Left kidney (tissue), 1 donor: ENCODE measurements at regions not wholly inside any gene's neighbourhood (a gene's known extent, or its start where the extent isn't known, plus 50 kb on each side); places are given as distances from the start of the nearest gene placed in this dataset.
A peak's percentile ranks its signal among the peaks of the same experiment; 100 is the strongest.

Experiments
- DNase-seq: peaks from one replicate; pipeline ENCODE4 v3.0.0-alpha.2; 2013

DNA sequence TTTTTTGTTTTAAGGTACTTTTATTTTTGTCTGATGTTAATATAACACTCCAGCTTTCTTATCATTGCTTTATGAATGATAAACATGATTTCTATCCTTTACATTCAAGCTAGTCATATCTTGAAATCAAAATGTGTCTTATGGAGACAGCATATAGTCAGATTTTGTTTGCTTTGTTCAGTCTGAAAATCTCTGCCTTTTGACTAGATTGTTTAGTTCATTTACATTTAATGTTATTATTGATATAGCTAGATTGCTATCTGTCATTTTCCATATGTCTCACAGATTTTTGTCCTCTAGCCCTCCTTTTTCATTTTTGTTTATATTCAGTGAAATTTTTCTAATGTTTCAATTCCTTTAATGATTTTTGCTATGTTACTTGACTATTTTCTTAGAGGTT is 332.8 kb downstream of the SMOC2 start:
- no peak for DNase-seq

DNA sequence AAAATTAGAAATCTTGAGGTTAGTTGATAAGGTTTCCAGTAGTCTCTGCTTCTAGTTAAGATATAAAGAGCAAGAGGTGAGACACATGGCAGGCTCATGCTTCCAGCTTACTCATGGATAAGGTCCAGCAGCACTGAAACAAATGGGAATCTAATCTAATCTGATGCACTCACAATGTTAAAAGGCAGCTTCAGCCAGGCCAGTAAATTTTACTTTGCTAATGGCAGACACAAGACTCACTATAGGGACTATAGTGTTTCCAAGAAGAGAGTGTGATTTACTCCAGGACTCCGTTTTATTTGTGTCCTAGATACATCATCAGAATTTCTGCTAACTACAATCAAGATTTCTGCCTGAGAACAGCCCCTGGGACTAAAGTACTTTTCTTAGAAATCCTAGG is 324.8 kb downstream of the SMOC2 start:
- no peak for DNase-seq

- peak; percentile 28 for DNase-seq
These were observed 315.1 kb downstream of the SMOC2 start for GRCh38 chr6:168756009-168756634.

DNA sequence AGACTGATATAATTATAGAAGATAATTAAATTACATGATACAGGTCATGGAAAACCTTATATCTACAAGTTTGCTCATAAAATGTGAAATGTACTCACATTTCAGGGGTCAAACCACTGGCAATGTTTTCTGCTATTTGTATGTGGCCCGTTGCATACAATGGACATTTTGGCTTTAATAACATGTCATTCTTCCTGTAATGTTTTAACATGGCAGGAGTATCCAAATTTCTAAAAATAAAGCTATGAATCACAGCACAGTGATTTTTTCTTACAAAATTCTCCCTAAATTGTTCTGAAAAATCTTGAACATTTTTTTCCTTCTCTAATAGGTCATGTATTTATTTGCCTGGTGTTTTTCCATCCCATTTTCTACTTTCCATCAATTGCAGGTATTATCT is 305.7 kb downstream of the SMOC2 start:
- DNase-seq = no peak

- no peak for DNase-seq
These were observed 305.0 kb downstream of the SMOC2 start for GRCh38 chr6:168746013-168746412.

DNA sequence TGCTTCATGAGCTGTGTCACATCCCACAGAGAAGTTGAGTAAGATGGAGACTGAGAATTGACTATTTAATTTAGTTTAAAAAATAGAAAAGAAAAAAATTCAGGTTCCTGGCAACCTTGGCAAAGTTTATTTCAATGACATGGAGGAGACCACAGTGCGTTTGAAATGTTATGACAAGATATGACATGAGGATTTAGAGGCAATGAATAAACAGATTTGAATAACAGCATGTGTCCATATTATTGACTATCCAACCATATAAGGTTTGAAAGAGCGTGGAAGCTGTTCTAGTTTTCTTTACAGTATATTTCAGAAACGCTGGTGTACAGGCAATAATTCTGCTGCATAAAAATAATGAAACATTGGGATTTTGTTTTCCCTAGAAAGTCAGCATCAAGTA is 303.9 kb downstream of the SMOC2 start:
- no peak for DNase-seq

DNA sequence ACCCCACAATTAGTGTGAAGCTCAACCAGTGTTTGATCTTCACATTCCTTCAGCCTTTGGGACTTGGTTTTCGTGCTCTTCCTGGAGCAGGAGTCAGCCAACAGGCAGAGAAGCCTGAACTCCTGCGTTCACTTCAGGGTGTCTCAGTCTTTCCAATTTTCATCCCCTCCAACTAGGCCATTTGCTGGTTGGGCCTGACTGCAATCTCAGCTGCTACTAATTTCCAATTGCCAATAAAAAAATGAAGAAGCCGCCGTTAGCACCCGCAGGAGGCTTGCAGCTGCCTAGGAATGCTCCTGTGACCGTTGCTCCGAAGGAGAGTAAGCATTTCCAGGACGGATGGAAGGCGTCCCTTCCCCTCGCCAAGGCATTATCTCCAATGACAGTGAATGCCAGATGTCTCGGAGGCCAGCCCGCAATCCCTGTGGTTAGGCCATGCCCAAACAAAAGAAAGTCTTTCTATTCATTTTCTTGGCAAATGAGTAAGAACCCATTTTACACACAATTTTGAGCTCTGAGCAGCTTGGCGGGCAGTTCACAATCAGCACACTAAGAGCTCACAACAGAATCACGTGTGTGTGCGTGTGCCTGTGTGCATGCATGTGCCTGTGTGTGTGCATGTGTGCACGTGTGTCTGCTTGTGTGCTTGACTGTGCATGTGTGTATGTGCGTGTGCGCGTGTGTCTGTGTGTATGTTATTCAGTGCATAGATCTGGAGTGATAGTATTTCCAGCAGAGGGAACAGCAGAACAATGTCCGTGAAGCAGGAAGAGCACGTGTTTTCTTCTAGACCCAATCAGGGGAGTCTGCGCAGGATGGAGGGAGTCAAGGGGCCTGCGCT is 301.2 kb downstream of the SMOC2 start:
- no peak for DNase-seq

GRCh38 chr6:168741305-168741704 is 300.3 kb downstream of the SMOC2 start:
- DNase-seq = no peak

DNA sequence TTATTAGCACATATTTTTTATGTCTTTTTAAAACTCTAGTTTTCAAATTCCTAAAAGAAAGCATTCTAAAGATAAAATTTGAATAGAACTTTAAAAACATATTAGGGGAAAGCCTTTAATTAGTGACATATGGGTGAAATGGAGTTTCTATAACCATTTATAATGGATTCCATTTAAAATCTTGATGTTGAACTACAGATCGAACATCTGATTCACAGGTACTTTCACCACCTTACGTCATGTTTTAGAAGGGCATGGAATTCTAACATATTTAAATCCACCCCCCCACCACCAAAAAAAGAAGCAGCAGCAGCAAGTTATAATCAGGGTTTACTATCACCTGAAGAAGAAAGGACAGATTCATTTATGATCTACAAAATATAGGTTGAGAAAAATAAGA is 298.4 kb downstream of the SMOC2 start:
- no peak for DNase-seq

- no peak for DNase-seq
These were observed 296.5 kb downstream of the SMOC2 start for GRCh38 chr6:168737481-168737880.

DNA sequence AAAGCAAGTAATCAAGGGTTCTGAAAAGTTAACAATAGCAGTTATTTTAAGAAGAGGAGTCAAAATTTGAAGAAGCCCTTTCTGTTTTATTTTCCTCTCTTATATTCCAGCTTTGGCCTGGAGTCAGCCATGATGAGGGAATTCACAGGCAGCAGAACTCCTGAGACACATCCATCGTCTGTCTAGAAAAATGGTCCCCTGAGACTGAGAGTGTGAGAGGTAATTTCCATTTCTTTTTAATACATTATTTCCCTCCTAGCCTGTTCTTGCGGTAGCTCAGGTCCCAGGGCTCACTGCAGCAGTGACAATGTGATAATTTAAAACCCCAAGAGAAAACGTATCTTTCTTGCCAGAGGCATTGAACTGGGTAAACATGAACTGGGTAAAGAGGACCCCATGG is 296.0 kb downstream of the SMOC2 start:
- no peak for DNase-seq

- DNase-seq = no peak
These were observed 295.1 kb downstream of the SMOC2 start for GRCh38 chr6:168736039-168736438.

DNA sequence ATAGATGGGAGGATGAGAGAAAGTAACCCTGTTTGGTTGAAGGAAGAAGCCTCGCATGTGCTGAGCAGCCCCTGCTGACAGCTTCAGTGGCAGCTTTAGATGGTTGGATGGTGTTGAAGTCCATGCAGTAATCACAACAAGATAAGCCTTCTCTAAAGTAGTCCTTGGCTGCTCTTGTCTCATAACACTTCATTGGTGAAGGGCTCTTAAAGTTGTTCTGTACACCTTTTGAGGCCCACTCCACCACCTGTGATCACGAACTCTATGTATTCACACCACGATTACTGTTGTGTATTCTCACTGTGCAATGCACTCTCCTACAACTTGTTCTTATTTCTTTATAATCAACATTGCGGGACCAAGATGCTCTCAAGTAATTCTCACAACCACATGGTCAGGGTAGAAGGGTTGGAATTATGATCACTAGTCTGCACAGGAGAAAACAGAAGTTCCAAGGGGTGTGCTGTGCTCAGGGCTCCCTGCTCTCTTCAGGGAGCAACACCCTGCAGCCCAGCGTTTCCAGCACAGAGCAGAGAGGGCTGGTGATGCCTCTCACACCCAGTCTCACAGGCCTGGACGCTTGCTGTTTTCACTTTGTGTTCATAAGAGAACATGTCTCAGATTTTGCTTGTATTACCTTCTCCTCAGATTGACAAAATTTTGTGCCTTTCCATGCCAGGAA is 294.4 kb downstream of the SMOC2 start:
- DNase-seq = no peak

- no peak for DNase-seq
These were observed 293.5 kb downstream of the SMOC2 start for GRCh38 chr6:168734523-168734922.

- no peak for DNase-seq
These were observed 291.7 kb downstream of the SMOC2 start for GRCh38 chr6:168732676-168733075.

- DNase-seq = no peak
These were observed 290.1 kb downstream of the SMOC2 start for GRCh38 chr6:168730931-168731716.

DNA sequence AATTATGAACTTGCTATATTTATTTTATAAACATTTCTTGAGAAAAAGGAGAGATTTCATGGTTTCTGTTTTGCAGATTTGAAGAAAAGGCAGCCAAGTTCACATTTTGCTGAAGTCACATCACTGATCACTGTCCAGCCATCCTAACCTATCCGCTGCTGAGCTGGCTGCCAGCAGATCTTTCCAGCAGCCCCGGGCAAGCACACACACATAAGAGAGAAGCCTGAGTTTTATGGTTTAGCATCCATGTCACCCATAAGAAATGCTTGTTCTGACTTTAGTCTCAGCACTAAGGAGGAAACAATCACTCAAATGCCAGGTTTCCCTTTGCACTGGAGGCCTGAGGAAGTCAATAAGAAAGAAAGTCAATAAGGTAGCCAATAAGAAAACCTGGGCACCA is 287.1 kb downstream of the SMOC2 start:
- DNase-seq = no peak

DNA sequence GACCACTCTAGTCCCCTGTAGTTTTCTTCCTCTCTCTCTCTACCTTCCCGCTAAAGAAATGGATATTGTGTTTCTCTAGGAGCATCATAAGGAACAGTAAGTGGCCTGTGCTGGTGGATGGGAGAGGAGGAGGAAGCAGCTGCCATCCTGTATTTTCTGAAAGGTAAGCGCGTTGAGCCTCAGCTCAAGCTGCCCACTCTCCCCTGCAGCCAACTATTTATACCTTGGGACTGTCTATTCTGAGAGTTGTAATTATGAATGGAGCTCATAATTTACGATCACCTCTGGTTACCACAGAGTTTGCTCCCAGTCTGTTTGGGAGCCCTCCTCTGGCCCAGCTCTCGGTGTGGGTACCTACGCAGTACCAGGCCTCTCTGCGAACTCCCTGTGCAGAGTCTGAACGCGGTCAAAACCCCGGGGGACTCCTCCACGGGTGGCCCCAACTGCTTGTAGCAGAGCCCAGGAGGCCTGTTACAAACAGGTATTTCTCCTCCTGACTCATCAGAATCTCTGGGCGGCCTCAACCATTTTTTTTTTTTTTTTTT is 285.4 kb downstream of the SMOC2 start:
- no peak for DNase-seq

- no peak for DNase-seq
These were observed 284.8 kb downstream of the SMOC2 start for GRCh38 chr6:168725802-168726201.

DNA sequence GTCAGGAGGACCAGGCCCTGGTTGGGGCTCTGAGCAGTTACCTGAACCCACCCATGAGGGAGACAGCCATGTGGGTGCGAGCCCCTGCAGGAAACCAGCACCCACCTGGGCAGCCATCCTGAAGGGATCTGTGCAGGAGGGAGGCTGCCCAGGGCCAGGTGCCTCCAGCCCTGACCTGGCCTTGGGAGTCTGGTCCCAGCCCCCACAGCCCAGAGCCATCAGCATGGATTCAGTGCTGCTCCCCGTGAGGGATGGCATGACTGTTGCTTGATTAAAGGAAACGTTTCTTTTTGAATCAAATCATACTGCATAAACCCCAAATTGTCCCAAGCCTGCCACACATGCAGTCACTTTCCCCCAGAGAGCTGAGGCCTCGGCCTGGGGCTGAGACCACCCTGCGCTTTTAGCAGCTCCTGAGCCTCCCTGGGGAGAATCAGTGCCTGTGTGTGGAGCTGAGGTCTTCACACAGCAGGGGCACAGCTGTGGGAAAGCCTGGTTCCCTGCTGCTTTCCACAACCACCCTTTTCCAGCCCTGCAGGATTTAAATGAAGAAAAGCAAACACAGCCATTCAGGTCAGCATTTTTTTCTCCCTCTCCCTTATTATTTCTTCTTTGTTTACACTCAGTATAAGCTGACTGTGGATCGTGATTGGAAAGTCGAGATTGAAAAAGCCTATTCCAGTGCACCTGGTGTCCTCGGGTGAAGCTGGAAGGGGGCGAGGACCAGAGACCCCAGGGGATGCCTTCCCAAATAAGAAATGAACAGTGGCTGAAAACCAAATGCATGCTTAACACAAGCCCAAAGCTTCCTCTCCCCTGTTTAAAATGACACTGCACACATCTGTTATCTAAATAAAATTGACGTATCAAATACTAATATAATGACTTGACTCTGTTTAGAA is 283.9 kb downstream of the SMOC2 start:
- no peak for DNase-seq

DNA sequence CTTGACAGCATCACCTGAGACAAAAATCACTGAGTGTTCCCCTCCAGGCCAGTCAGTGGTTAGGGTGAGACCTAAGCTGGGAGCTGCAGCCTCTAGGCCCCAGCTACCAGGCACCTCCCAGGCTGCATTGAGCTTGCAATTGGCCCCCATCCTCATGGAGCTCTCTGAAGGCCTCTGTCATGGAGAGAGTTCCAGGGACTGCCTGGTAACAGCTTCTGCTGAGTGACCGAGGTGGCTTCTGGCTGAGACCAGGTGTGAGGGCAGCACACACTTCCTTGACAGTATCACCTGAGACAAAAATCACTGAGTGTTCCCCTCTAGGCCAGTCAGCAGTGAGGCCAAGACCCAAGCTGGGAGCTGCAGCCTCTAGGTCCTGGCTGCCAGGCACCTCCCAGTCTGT is 283.0 kb downstream of the SMOC2 start:
- no peak for DNase-seq
